ENCODE measurements at regions not wholly inside any gene's neighbourhood (a gene's known extent, or its start where the extent isn't known, plus 50 kb on each side); places are given as distances from the start of the nearest gene placed in this dataset.

DNA sequence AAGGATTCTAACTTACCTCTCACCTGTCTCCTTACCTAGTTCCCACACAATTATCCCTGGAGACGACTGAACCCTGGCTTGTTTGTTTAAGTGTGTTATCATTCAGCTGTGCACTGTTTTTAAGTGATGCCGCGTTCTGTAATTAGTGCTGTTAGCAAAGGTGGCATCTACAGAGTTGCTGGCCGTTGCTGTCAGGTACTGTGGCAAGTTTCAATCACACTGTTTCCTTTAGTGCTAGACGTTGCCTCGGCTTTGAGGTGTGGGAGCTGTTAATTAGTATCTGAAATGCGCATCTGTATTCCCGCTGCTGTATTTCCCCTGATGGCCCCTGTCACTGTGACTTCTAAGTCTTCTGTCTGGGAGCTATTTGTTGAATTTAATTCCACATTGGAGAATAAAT, 193.8 kb upstream of the GAS1 start:
- TF ChIP-seq POLR2AphosphoS5 (IDR thresholded peaks at IDR 0.05) (no peak), POLR2A (IDR thresholded peaks at IDR 0.05) (no peak)
- TF ChIP-seq, protein P1, sequence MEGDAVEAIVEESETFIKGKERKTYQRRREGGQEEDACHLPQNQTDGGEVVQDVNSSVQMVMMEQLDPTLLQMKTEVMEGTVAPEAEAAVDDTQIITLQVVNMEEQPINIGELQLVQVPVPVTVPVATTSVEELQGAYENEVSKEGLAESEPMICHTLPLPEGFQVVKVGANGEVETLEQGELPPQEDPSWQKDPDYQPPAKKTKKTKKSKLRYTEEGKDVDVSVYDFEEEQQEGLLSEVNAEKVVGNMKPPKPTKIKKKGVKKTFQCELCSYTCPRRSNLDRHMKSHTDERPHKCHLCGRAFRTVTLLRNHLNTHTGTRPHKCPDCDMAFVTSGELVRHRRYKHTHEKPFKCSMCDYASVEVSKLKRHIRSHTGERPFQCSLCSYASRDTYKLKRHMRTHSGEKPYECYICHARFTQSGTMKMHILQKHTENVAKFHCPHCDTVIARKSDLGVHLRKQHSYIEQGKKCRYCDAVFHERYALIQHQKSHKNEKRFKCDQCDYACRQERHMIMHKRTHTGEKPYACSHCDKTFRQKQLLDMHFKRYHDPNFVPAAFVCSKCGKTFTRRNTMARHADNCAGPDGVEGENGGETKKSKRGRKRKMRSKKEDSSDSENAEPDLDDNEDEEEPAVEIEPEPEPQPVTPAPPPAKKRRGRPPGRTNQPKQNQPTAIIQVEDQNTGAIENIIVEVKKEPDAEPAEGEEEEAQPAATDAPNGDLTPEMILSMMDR (IDR thresholded peaks at IDR 0.05 in 8 of 11, conservative IDR thresholded peaks at IDR 0.05 in 3 of 11) = no peak
